Spleen (tissue), 11 donors: ENCODE measurements at regions not wholly inside any gene's neighbourhood (a gene's known extent, or its start where the extent isn't known, plus 50 kb on each side); places are given as distances from the start of the nearest gene placed in this dataset.

Source experiments
- DNase-seq: peaks from one replicate; pipeline ENCODE4 v3.0.0-alpha.2; 2020
- H3K27ac ChIP-seq, 8 donors: fragments of 200-600 bp; sonication (generic) in 7 of 8; 1 replicate in 4 of 8; 2 replicates in 4 of 8; pipeline versions ENCODE4 v1.5.0 to v1.8.0; 2016 to 2021; ENCODE audit warnings: inconsistent platforms in 4 of 8, mild to moderate bottlenecking in 4 of 8, moderate library complexity in 1 of 8
- H3K27me3 ChIP-seq, 7 donors: fragments of 200-600 bp; sonication (generic) in 6 of 7; replicated peaks in 1 of 7; 1 replicate in 4 of 7; 2 replicates in 3 of 7; pipeline versions ENCODE4 v1.5.0 to v1.8.0; 2016 to 2021; ENCODE audit warnings: inconsistent platforms in 3 of 7, mild to moderate bottlenecking in 1 of 7
- H3K36me3 ChIP-seq, 6 donors: fragments of 200-600 bp; sonication (generic) in 5 of 6; 1 replicate in 4 of 6; 2 replicates in 2 of 6; pipeline versions ENCODE4 v1.5.0 to v1.8.0; 2016 to 2021; ENCODE audit warnings: inconsistent platforms in 2 of 6
- H3K4me1 ChIP-seq, 6 donors: fragments of 200-600 bp; sonication (generic) in 5 of 6; 1 replicate in 3 of 6; 2 replicates in 3 of 6; pipeline versions ENCODE4 v1.5.0 to v1.8.0; 2016 to 2021; ENCODE audit warnings: inconsistent platforms in 3 of 6
- H3K4me3 ChIP-seq, 8 donors: fragments of 200-600 bp; sonication (generic) in 7 of 8; 1 replicate in 4 of 8; 2 replicates in 4 of 8; pipeline versions ENCODE4 v1.5.0 to v1.8.0; 2016 to 2021; ENCODE audit warnings: inconsistent platforms in 4 of 8, mild to moderate bottlenecking in 4 of 8, moderate library complexity in 2 of 8
- H3K9me3 ChIP-seq, 8 donors: fragments of 200-600 bp; sonication (generic) in 7 of 8; 1 replicate in 4 of 8; 2 replicates in 4 of 8; pipeline versions ENCODE4 v1.5.0 to v1.8.0; 2016 to 2021; ENCODE audit warnings: inconsistent platforms in 4 of 8
- POLR2A ChIP-seq, 3 donors: fragments of 450-650 bp; IDR thresholded peaks; one replicate each; pipeline ENCODE4 v1.5.1; 2017; ENCODE audit warnings: antibody characterized with exemption in 3 of 3, mild to moderate bottlenecking in 1 of 3
- POLR2AphosphoS5 ChIP-seq, 3 donors: sonication (generic); formaldehyde crosslinking; IDR thresholded peaks; one replicate each; pipeline ENCODE4 v1.5.1; 2017; ENCODE audit warnings: antibody characterized with exemption in 3 of 3
- WGBS, 5 donors: extraction: QIAGEN DNeasy Blood & Tissue Kit in 3 of 5; methylation state at CpG; one replicate each; pipeline versions ENCODE4 v1.1.5 to v1.1.7; 2013 to 2018; 5-methylcytosine and 5-hydroxymethylcytosine counted together
- intact Hi-C: fragments of 100-400 bp; cut with DNase I; formaldehyde crosslinking; loops from one replicate; pipeline ENCODE4 v1.15.0; 2023; ENCODE audit warnings: low total_unique reads
- TF ChIP-seq, protein P1 (sequence below), 11 experiments: fragments of 200-600 bp in 7 of 11; fragments of 450-650 bp in 4 of 11; sonication (generic) in 4 of 11; IDR thresholded peaks in 8 of 11; conservative IDR thresholded peaks in 3 of 11; 1 replicate in 7 of 11; 2 replicates in 4 of 11; pipeline versions ENCODE4 v1.4.0 to v1.8.0; 2016 to 2021; ENCODE audit warnings: antibody characterized with exemption in 11 of 11, inconsistent platforms in 4 of 11, mild to moderate bottlenecking in 1 of 11
- donor health status: healthy with polysubstance abuse.
- donor health status: DM: no; HTN: no; CAD: no; lungs with moderate emphysema.
- donor health status: DM: no; HTN: no; CAD: no.
- donor health status: Bipolar disorder and iron deficiency.
- donor health status: healthy.
- donor health status: DM: no; HTN: no; CAD: no.
- donor health status: DM: yes; HTN: yes; CAD: no.

DNA sequence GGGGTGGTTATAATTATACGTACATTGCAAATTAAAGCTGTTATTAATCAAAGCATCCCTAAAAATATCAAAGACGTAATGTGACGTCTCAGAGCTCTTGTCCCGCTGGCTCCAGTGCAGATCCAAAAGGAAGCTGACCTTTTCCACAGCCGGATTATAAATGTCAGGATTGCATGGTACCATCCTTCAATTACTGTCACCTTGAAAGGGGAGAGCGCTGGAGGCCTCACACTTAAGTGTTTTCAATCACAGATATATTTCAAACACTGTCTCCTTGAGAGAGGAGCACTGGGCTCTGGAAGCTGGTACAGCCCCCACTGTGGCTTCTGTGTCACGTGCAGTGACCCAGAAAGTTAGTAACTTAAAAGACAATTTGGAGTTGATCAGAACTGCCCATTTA lies 94.2 kb downstream of the AIPL1 start:
- no peak overlapping the region for H3K4me3 ChIP-seq
- intact Hi-C loops = no loop called here
- no peak overlapping the region for H3K27ac ChIP-seq
- no peaks in the 10 kb centered on the region for H3K4me1 ChIP-seq
- no peak for DNase-seq
- H3K27me3 ChIP-seq = peaks cover 0 to 13% (median 0%) of the 10 kb centered on the region in 7 donors
- no peak for TF ChIP-seq POLR2AphosphoS5 (IDR thresholded peaks at IDR 0.05)
- TF ChIP-seq, protein P1, sequence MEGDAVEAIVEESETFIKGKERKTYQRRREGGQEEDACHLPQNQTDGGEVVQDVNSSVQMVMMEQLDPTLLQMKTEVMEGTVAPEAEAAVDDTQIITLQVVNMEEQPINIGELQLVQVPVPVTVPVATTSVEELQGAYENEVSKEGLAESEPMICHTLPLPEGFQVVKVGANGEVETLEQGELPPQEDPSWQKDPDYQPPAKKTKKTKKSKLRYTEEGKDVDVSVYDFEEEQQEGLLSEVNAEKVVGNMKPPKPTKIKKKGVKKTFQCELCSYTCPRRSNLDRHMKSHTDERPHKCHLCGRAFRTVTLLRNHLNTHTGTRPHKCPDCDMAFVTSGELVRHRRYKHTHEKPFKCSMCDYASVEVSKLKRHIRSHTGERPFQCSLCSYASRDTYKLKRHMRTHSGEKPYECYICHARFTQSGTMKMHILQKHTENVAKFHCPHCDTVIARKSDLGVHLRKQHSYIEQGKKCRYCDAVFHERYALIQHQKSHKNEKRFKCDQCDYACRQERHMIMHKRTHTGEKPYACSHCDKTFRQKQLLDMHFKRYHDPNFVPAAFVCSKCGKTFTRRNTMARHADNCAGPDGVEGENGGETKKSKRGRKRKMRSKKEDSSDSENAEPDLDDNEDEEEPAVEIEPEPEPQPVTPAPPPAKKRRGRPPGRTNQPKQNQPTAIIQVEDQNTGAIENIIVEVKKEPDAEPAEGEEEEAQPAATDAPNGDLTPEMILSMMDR (IDR thresholded peaks at IDR 0.05 in 8 of 11, conservative IDR thresholded peaks at IDR 0.05 in 3 of 11) = no peak
- no peak for TF ChIP-seq POLR2A (IDR thresholded peaks at IDR 0.05)
- no peaks in the 10 kb centered on the region for H3K36me3 ChIP-seq
- WGBS, 5 donors = 73 to 82% (median 76%) methylated on average over 7 of the region's 7 CpGs
- H3K9me3 ChIP-seq = no peaks in the 10 kb centered on the region

GRCh38 chr17:6334386-6334785 lies 100.5 kb downstream of the AIPL1 start:
- Histone ChIP-seq H3K9me3 (no peaks in the 10 kb centered on the region), H3K4me3 (no peak overlapping the region), H3K4me1 (no peaks in the 10 kb centered on the region), H3K27me3 (no peaks in the 10 kb centered on the region), H3K36me3 (no peaks in the 10 kb centered on the region), H3K27ac (no peak overlapping the region)
- intact Hi-C loops = no loop called here
- no peak for TF ChIP-seq POLR2A (IDR thresholded peaks at IDR 0.05)
- no peak for TF ChIP-seq POLR2AphosphoS5 (IDR thresholded peaks at IDR 0.05)
- no peak for DNase-seq
- WGBS, 5 donors = 74 to 86% (median 84%) methylated on average over 5 of the region's 5 CpGs

DNA sequence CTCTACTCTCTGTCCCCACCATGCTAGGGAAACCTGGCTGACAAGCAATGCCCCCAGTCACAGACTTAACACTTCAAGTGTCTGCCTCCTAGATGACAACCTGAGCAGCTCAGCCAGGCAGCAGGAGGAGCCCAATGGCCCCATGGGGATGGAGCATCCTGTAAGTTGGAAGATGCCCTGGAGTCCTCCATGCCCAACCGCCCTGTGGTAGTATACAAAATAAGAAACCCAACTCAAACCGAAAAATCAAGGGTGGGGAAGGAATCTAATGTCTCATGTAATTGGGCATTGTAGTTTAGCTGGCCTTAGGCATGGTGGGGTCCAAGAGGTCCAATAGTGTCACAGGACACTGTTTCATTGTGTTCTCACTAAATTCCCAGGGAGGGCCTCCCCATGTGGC lies 104.0 kb downstream of the AIPL1 start:
- H3K27ac ChIP-seq = no peak overlapping the region
- WGBS, 5 donors = 88 to 98% (median 97%) methylated on average over 2 of the region's 2 CpGs
- intact Hi-C loops = no loop called here
- no peaks in the 10 kb centered on the region for H3K9me3 ChIP-seq
- H3K4me1 ChIP-seq = peaks cover 0 to 16% (median 3%) of the 10 kb centered on the region in 6 donors
- DNase-seq = no peak
- no peak overlapping the region for H3K4me3 ChIP-seq
- peaks cover 0 to 23% (median 0%) of the 10 kb centered on the region in 7 donors for H3K27me3 ChIP-seq
- no peak for TF ChIP-seq POLR2AphosphoS5 (IDR thresholded peaks at IDR 0.05)
- TF ChIP-seq, protein P1 (IDR thresholded peaks at IDR 0.05 in 8 of 11, conservative IDR thresholded peaks at IDR 0.05 in 3 of 11) = no peak
- TF ChIP-seq POLR2A (IDR thresholded peaks at IDR 0.05) = no peak
- H3K36me3 ChIP-seq = no peaks in the 10 kb centered on the region

- H3K9me3 ChIP-seq = no peaks in the 10 kb centered on the region
- H3K4me1 ChIP-seq = peaks cover 0 to 40% (median 13%) of the 10 kb centered on the region in 6 donors
- H3K4me3 ChIP-seq = no peak overlapping the region
- 74 to 93% (median 82%) methylated on average over 4 of the region's 4 CpGs for WGBS, 5 donors
- intact Hi-C loops = loop anchor here (5.0 kb wide), 1 partner anchor 256 kb away; the partner anchor contains the start of gene WSCD1
- peak overlapping the region in 5 of 8 donors; percentile 68 to 86 (median 78) for H3K27ac ChIP-seq
- peaks cover 0 to 31% (median 0%) of the 10 kb centered on the region in 7 donors for H3K27me3 ChIP-seq
- no peak for DNase-seq
- H3K36me3 ChIP-seq = no peaks in the 10 kb centered on the region
- TF ChIP-seq, protein P1 (IDR thresholded peaks at IDR 0.05 in 8 of 11, conservative IDR thresholded peaks at IDR 0.05 in 3 of 11) = no peak
- TF ChIP-seq POLR2A (IDR thresholded peaks at IDR 0.05) = no peak
- TF ChIP-seq POLR2AphosphoS5 (IDR thresholded peaks at IDR 0.05) = no peak
These were observed 106.6 kb downstream of the AIPL1 start for GRCh38 chr17:6328279-6328678.
